GM10266 (cell line): ENCODE measurements at regions not wholly inside any gene's neighbourhood (a gene's known extent, or its start where the extent isn't known, plus 50 kb on each side); places are given as distances from the start of the nearest gene placed in this dataset.

Source experiments
- DNase-seq: peaks from one replicate; pipeline ENCODE4 v3.0.0; 2012; ENCODE audit errors: extremely low spot score
- CTCF ChIP-seq: IDR thresholded peaks from 2 replicates; pipeline ENCODE4 v1.5.1; 2012; ENCODE audit warnings: mild to moderate bottlenecking, low read depth; ENCODE audit not compliant: control insufficient read depth, insufficient read depth; ENCODE audit errors: missing control alignments

- TF ChIP-seq CTCF = no peak
- no peak for DNase-seq
Observed at GRCh38 chr10:89153971-89154370, 53.1 kb downstream of the CH25H start.

GRCh38 chr10:89153116-89153515 is 54.0 kb downstream of the CH25H start:
- DNase-seq = no peak
- TF ChIP-seq CTCF = no peak

GRCh38 chr10:89151857-89152256 is 55.3 kb downstream of the CH25H start:
- no peak for TF ChIP-seq CTCF
- no peak for DNase-seq

- no peak for TF ChIP-seq CTCF
- DNase-seq = no peak
Observed at GRCh38 chr10:89148061-89148460, 59.1 kb downstream of the CH25H start.

- TF ChIP-seq CTCF = no peak
- no peak for DNase-seq
Observed at GRCh38 chr10:89147256-89147655, 59.9 kb downstream of the CH25H start.

GRCh38 chr10:89144836-89145235 is 62.3 kb downstream of the CH25H start:
- TF ChIP-seq CTCF = no peak
- DNase-seq = no peak

- no peak for DNase-seq
- no peak for TF ChIP-seq CTCF
Observed at GRCh38 chr10:89142590-89142989, 64.5 kb downstream of the CH25H start.
